Activated CD8-positive, alpha-beta memory T cell treated with anti-CD3 and anti-CD28 coated beads for 36 hours (primary cell): ENCODE measurements at regions not wholly inside any gene's neighbourhood (a gene's known extent, or its start where the extent isn't known, plus 50 kb on each side); places are given as distances from the start of the nearest gene placed in this dataset.

ENCODE experiments used
- CTCF ChIA-PET: fragments of 350-600 bp; sonication (Branson Sonifier 250); formaldehyde crosslinking; loops from one replicate; lab custom pipeline; 2021; ENCODE audit warnings: antibody characterized with exemption; lab: Charles Lee
- POLR2A ChIA-PET: fragments of 350-600 bp; sonication (Branson Sonifier 250); formaldehyde crosslinking; loops from one replicate; lab custom pipeline; 2021; ENCODE audit warnings: antibody characterized with exemption; lab: Charles Lee

DNA sequence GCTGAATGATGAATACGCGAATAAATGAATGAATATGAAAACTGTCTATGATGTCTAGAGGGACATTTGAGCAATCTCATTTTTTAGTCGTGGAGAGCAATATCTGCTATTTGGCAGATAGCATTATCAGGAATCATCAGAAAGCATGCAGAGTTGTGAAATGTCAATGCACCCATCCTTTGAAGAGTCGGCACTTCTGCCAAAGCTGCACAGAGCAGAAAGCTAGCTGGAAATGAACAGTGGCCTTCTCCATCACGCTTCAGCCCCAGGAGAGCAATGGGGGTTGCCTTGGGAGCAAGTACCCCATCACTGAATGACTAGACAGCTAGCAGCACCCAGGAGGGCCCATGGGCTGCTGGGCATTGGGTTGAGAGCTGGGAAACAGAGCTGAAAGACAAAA is 69.1 kb upstream of the PROK2 start:
- CTCF ChIA-PET = interaction anchor here (1.6 kb wide), 1 partner anchor 124 kb away, joined by 5 read pairs; no protein-coding TSS in a partner anchor
- POLR2A ChIA-PET = no interaction called here

DNA sequence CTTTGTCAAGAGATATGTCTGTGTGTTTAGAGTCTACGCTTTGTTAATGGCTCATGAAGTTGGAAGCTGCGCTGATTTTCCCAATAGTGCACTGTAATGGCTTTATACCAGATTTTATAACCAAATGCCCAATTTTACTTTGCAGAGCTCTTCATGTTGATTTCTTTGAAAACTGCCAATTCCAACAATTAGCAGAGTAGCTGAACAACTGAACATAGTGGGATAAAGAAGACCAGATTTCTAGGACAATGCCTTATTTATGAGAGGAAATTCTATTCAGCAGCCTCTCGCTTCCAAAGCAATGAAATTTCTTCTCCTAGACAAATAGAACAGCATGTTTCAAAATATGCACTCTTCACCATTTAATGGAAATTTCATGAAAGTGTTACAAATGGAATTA is 66.9 kb upstream of the PROK2 start:
- ChIA-PET CTCF (interaction anchor here (0.9 kb wide), 1 partner anchor 122 kb away, joined by 3 read pairs; no protein-coding TSS in a partner anchor), POLR2A (no interaction called here)

DNA sequence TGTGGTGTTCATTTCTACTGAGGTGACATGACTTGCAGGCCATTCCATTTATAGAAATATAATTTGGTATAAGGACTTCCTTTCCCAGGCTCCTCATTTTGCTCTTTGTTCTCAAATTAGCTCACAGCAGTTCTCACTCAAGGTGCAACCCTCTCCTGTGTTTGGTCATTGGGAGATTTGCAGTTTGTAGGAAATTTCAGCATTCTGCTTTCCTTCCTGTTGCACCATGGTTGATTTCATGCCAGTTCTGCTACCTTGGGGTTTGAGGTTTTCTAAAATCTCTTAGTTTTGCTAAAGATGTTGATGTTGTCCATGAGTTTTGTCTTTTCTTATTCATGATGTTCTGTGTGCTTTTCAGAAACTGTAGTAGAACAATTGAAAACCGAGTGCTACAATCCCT is 65.7 kb upstream of the PROK2 start:
- ChIA-PET CTCF (no interaction called here), POLR2A (no interaction called here)

DNA sequence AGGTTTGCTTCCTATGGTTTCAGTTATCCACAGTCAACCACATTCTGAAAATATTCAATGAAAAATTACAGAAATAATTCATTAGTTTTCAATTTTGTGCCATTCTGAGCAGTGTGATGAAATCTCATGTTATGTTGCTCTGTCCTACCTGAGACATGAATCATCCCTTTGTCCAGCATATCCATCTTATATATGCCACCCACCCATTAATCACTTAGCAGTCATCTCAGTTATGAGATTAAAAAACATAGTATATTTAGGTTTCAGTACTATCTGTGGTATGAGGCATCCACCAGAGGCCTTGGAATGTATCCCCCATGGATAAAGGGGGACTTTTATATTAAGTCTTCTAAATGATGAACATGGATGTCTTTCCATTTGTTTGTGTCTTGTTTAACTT is 64.7 kb upstream of the PROK2 start:
- POLR2A ChIA-PET = no interaction called here

DNA sequence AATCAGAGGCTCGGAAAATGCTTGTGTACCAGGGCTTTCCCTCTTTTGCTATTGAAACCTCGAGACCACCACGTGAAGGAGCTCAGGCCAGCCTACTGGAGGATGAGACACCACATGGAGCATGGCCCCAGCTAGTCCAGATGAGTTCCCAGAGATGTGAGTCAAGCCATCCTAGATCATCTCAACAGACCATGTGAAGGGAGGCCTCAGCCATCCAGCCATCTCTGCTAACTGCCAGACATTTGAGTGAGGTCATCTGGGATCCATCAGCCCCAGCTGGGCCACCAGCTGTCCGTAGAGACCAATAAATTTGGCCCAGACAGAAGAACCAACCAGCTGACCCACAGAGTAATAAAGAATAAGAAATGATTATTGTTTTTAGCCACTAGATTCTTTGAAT is 62.8 kb upstream of the PROK2 start:
- POLR2A ChIA-PET = no interaction called here
- CTCF ChIA-PET = no interaction called here

More for the DNA sequence above, 64.7 kb upstream of the PROK2 start:
- CTCF ChIA-PET = no interaction called here

DNA sequence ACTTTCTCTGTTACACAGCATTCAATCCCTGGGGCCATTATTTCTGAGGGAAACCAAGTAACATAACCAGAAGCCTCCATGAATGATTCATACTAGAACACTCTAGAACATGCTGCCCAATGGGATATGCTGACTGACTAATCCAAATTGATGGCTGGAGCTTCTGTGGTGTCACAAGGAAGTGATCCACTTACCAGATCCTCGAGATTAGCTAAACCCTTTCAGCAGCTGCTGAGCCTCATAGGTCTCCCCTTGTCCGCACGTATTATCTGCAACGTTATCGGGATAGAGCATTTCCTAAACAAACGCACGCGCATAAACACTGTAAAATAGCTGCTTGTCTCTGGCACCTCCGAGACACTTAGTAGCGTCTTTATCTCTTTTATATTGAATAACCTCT is 61.2 kb upstream of the PROK2 start:
- POLR2A ChIA-PET = no interaction called here
- CTCF ChIA-PET = no interaction called here

DNA sequence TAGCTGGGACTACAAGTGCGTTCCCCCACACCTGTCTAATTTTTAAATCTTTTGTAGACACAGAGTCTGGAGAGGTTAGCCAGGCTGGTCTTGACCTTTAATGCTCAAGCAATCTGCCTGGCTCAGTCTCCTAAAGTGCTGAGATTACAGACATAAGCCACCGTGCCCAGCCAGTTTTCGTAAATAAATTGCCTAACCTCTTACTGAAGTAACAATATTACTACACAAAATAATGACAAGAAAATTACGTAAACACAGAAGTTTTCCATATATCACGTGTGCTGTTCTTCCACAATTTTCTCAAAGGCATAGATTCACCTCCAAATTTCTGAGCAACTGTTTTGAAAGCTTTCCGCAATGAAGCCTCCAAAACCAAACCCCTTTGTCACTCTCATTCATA is 58.1 kb upstream of the PROK2 start:
- POLR2A ChIA-PET = no interaction called here

DNA sequence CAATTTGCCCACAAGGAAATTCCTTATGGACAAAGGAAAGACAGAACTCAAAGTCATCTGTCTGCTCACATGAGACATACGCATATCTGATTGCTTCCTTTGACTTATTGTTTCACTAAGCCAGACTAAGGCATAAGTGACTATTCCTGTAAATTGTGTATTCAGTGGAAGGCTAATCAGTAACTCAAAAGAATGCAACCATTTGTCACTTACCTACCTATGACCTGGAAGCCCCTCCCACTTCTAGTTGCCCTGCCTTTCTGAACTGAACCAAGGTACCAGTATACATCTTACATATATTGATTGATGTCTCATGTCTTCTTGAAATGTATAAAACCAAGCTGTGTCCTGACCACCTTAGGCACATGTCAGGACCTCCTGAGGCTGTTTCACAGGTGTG is 53.5 kb upstream of the PROK2 start:
- CTCF ChIA-PET = no interaction called here

More for the DNA sequence above, 58.1 kb upstream of the PROK2 start:
- CTCF ChIA-PET = no interaction called here

More for the DNA sequence above, 53.5 kb upstream of the PROK2 start:
- POLR2A ChIA-PET = no interaction called here
